ENCODE measurements at regions not wholly inside any gene's neighbourhood (a gene's known extent, or its start where the extent isn't known, plus 50 kb on each side); places are given as distances from the start of the nearest gene placed in this dataset.

- TF ChIP-seq ZNF197 (CRISPR knock-in tag; IDR thresholded peaks at IDR 0.05; ENCODE audit: low read depth) (no peak), POLR2H (tag; IDR thresholded peaks at IDR 0.05; ENCODE audit: low read depth) (no peak), NFE2 (IDR thresholded peaks at IDR 0.05; ENCODE audit: low read depth) (no peak), HNRNPLL (IDR thresholded peaks at IDR 0.05; ENCODE audit: low read depth, low read length, poor library complexity, severe bottlenecking) (no peak), MYC (IDR thresholded peaks at IDR 0.05; ENCODE audit: low read depth, low read length) (peak; percentile 61; the same call in 1 of the 2 replicates), MYC (CRISPR knock-in tag; IDR thresholded peaks at IDR 0.05; ENCODE audit: borderline replicate concordance, low read depth) (no peak), RBM39 (optimal IDR thresholded peaks at IDR 0.05; ENCODE audit: low read depth, low read length) (no peak), ZNF146 (CRISPR knock-in tag; IDR thresholded peaks at IDR 0.05; ENCODE audit: unreplicated experiment) (no peak), ATF7 (IDR thresholded peaks at IDR 0.05) (no peak), ELF4 (CRISPR knock-in tag; IDR thresholded peaks at IDR 0.05) (no peak), TFAP4 (CRISPR knock-in tag; IDR thresholded peaks at IDR 0.05; ENCODE audit: borderline replicate concordance) (peak; percentile 65; the same call in 1 of the 2 replicates), CREB3L1 (IDR thresholded peaks at IDR 0.05; ENCODE audit: borderline replicate concordance, low read depth) (no peak), PURB (CRISPR knock-in tag; IDR thresholded peaks at IDR 0.05; ENCODE audit: low read depth) (no peak)
Observed at GRCh38 chr12:131642101-131642540, 68.8 kb upstream of the SFSWAP start (continued).
